ENCODE measurements at regions not wholly inside any gene's neighbourhood (a gene's known extent, or its start where the extent isn't known, plus 50 kb on each side); places are given as distances from the start of the nearest gene placed in this dataset.
A peak's percentile ranks its signal among the peaks of the same experiment; 100 is the strongest.

DNA sequence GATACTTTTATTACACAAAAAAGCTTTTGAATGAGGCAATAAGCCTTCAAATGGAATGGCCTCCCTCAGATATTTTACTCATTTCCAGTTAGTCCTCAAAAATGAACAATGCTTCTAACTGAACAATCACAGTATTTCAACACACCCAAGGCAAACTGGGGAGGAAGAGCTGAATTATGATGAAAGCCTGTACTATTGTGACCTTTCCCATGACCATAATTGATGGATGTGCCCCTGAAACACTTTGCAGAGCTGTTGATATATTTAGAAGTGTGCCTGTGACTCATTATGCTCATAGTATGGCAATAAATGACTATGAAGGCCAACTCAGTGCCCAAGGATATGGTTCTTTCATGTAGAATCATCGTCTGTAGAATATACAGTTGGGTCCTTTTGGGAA lies 248.1 kb downstream of the AHR start:
- DNase-seq (ENCODE audit: low read depth, low spot score): no peak
- no peaks in the 10 kb centered on the region for H3K9me3 ChIP-seq (ENCODE audit: control insufficient read depth, insufficient read depth, low read depth, low read length)
- no peaks in the 10 kb centered on the region for H3K36me3 ChIP-seq (ENCODE audit: control insufficient read depth, insufficient read depth, low read length)
- in situ Hi-C loops (cut with HindIII; ENCODE audit: low pct_unique_long_range_greater_than_20kb, low sequenced_read_pairs) (no loop called here), intact Hi-C loops (cut with micrococcal nuclease; ENCODE audit: unreplicated experiment) (no loop called here)
- ChIA-PET CTCF (no interaction called here), POLR2A (no interaction called here)
- no peak for ATAC-seq
- TF ChIP-seq TCF7L2 (IDR thresholded peaks at IDR 0.05; ENCODE audit: low read depth, low read length) (no peak), SIN3A (IDR thresholded peaks at IDR 0.05; ENCODE audit: borderline replicate concordance, insufficient read depth, low read depth, low read length) (no peak), POLR2AphosphoS5 (IDR thresholded peaks at IDR 0.05; ENCODE audit: low read depth, low read length) (no peak)
- TF ChIP-seq, protein P1, sequence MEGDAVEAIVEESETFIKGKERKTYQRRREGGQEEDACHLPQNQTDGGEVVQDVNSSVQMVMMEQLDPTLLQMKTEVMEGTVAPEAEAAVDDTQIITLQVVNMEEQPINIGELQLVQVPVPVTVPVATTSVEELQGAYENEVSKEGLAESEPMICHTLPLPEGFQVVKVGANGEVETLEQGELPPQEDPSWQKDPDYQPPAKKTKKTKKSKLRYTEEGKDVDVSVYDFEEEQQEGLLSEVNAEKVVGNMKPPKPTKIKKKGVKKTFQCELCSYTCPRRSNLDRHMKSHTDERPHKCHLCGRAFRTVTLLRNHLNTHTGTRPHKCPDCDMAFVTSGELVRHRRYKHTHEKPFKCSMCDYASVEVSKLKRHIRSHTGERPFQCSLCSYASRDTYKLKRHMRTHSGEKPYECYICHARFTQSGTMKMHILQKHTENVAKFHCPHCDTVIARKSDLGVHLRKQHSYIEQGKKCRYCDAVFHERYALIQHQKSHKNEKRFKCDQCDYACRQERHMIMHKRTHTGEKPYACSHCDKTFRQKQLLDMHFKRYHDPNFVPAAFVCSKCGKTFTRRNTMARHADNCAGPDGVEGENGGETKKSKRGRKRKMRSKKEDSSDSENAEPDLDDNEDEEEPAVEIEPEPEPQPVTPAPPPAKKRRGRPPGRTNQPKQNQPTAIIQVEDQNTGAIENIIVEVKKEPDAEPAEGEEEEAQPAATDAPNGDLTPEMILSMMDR (IDR thresholded peaks at IDR 0.05): no peak
- TF ChIP-seq, protein P2, sequence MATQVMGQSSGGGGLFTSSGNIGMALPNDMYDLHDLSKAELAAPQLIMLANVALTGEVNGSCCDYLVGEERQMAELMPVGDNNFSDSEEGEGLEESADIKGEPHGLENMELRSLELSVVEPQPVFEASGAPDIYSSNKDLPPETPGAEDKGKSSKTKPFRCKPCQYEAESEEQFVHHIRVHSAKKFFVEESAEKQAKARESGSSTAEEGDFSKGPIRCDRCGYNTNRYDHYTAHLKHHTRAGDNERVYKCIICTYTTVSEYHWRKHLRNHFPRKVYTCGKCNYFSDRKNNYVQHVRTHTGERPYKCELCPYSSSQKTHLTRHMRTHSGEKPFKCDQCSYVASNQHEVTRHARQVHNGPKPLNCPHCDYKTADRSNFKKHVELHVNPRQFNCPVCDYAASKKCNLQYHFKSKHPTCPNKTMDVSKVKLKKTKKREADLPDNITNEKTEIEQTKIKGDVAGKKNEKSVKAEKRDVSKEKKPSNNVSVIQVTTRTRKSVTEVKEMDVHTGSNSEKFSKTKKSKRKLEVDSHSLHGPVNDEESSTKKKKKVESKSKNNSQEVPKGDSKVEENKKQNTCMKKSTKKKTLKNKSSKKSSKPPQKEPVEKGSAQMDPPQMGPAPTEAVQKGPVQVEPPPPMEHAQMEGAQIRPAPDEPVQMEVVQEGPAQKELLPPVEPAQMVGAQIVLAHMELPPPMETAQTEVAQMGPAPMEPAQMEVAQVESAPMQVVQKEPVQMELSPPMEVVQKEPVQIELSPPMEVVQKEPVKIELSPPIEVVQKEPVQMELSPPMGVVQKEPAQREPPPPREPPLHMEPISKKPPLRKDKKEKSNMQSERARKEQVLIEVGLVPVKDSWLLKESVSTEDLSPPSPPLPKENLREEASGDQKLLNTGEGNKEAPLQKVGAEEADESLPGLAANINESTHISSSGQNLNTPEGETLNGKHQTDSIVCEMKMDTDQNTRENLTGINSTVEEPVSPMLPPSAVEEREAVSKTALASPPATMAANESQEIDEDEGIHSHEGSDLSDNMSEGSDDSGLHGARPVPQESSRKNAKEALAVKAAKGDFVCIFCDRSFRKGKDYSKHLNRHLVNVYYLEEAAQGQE (IDR thresholded peaks at IDR 0.05; ENCODE audit: insufficient read depth in 1 of 2, low read depth in 2 of 2, low read length in 1 of 2): no peak
- H3K27me3 ChIP-seq (ENCODE audit: control insufficient read depth, insufficient read depth, low read length): no peaks in the 10 kb centered on the region
- H3K4me1 ChIP-seq (ENCODE audit: control insufficient read depth, insufficient read depth, low read length): no peaks in the 10 kb centered on the region
- no peak overlapping the region for H3K27ac ChIP-seq (ENCODE audit: low read length)
- BruUV-seq (replicated peaks): no TSS peak
- no peak overlapping the region for H3K4me3 ChIP-seq (ENCODE audit: low read depth in 2 of 2, low read length in 2 of 2)

DNA sequence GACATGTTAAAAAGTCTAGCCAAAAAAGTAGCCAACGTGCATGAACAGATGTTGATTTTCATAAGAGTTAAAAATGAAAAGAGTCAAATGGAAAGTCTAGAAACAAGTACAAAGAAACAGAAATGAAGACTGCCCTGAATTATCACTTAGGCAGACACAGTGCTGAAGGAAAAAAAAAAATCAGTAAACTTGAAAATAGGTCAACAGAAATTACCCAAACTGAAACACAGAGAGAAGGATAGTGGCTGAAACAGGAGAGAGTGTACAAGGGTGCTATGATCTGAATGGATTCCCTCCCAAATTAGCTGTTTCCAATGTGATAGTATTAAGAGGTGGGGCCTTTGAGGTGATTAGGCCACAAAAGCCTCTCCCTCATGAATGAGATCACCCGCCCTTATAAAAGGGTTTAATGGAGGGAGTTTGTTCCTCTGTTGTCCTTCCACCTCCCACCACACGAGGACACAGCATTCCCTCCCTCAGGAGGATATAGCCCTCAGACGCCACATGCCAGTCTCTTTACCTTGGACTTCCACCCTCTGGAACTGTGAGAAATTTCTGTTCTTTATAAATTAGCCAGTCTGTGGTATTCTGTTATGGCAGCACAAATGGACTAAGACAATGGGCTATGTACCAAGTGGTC lies 249.7 kb downstream of the AHR start:
- in situ Hi-C loops (cut with HindIII; ENCODE audit: low pct_unique_long_range_greater_than_20kb, low sequenced_read_pairs): no loop called here
- no peak for DNase-seq (ENCODE audit: low read depth, low spot score)
- BruUV-seq (replicated peaks): no TSS peak

More for the DNA sequence above, 249.7 kb downstream of the AHR start:
- ChIA-PET POLR2A (interaction anchor here (0.6 kb wide), 1 partner anchor 97 kb away, joined by 3 read pairs; no protein-coding TSS in a partner anchor), CTCF (no interaction called here)
- intact Hi-C loops (cut with micrococcal nuclease; ENCODE audit: unreplicated experiment): no loop called here
- H3K4me1 ChIP-seq (ENCODE audit: control insufficient read depth, insufficient read depth, low read length): no peaks in the 10 kb centered on the region
- no peaks in the 10 kb centered on the region for H3K36me3 ChIP-seq (ENCODE audit: control insufficient read depth, insufficient read depth, low read length)
- no peak overlapping the region for H3K27ac ChIP-seq (ENCODE audit: low read length)
- TF ChIP-seq, protein P1 (IDR thresholded peaks at IDR 0.05): peak; percentile 14; the same call in 1 of the 2 replicates
- TF ChIP-seq TCF7L2 (IDR thresholded peaks at IDR 0.05; ENCODE audit: low read depth, low read length): no peak
- TF ChIP-seq, protein P2 (IDR thresholded peaks at IDR 0.05; ENCODE audit: insufficient read depth in 1 of 2, low read depth in 2 of 2, low read length in 1 of 2): no peak
- ATAC-seq: no peak
- no peaks in the 10 kb centered on the region for H3K9me3 ChIP-seq (ENCODE audit: control insufficient read depth, insufficient read depth, low read depth, low read length)
- no peaks in the 10 kb centered on the region for H3K27me3 ChIP-seq (ENCODE audit: control insufficient read depth, insufficient read depth, low read length)
- H3K4me3 ChIP-seq (ENCODE audit: low read depth in 2 of 2, low read length in 2 of 2): no peak overlapping the region
